ENCODE measurements at regions not wholly inside any gene's neighbourhood (a gene's known extent, or its start where the extent isn't known, plus 50 kb on each side); places are given as distances from the start of the nearest gene placed in this dataset.

- Mint-ChIP-seq H3K36me3 (peaks cover 8% of the 10 kb centered on the region), H3K4me1 (no peaks in the 10 kb centered on the region), H3K27ac (no peak overlapping the region), H3K27me3 (peaks cover 15% of the 10 kb centered on the region), H3K9me3 (peaks cover 3% of the 10 kb centered on the region), H3K4me3 (no peak overlapping the region)
- DNase-seq (ENCODE audit: low spot score in 2 of 2): no peak
- no peak for ATAC-seq (ENCODE audit: low read depth)
These were observed 82.8 kb downstream of the APTX start for GRCh38 chr9:32918628-32919027.

Measured in memory B cell (primary cell).